ENCODE measurements at regions not wholly inside any gene's neighbourhood (a gene's known extent, or its start where the extent isn't known, plus 50 kb on each side); places are given as distances from the start of the nearest gene placed in this dataset.
A peak's percentile ranks its signal among the peaks of the same experiment; 100 is the strongest.

DNA sequence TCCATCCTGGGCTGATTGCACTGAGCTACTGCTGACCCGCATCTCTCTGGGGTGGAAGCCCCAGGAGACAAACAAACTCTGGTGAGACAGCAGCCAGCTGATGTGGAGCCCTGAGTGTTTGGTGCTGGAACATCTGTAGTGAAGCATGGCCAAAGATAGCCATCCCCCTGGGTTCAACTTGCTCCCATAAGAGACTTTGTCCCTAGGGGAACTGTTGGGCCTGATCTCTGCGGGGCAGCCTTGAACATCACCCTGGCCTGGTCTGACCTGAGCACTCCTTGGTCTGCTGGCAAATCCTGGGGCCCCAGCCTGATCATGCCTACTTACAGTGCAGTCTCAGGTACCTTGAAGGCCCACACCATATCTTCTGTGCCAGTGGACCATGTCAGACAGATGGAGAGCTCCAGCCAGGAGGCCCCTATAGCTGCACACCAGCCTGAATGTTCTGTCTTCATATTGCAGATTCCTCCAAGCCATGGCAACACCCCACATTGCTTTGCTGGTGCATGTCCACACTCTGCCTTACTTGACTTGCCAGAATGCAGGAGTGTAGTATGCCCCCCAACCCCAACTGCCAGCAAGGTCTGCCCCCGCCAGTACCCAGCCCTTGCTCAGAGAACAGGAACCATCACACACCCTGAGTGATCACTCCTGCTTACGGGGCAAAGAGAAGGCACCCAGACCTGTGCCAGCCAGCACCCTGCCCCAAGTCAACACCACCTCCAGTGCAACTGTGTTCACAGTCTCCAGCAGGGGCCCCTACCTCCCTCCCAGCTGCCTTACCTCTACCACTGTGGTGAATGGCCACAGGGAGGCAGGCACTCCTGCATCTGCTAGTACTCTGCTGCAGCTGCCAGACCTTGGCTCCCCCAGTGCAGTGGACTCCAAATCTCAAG, 690.5 kb upstream of the NR5A2 start:
- Histone ChIP-seq H3K4me3 (no peak overlapping the region), H3K9me3 (replicated peaks; ENCODE audit: control insufficient read depth, insufficient read depth, low read length) (no peaks in the 10 kb centered on the region), H3K4me1 (ENCODE audit: control insufficient read depth, insufficient read depth, low read length) (no peaks in the 10 kb centered on the region), H3K79me2 (ENCODE audit: control insufficient read depth, insufficient read depth, low read length) (no peaks in the 10 kb centered on the region), H3K4me2 (ENCODE audit: control insufficient read depth, insufficient read depth) (no peak overlapping the region), H3K27ac (ENCODE audit: control insufficient read depth, insufficient read depth) (no peak overlapping the region), H4K20me1 (ENCODE audit: control insufficient read depth, insufficient read depth) (no peaks in the 10 kb centered on the region), H3K9ac (ENCODE audit: control insufficient read depth, insufficient read depth, low read length) (no peak overlapping the region), H3K27me3 (replicated peaks in 1 of 2; ENCODE audit: control insufficient read depth in 2 of 2, insufficient read depth in 2 of 2, low read length in 1 of 2) (no peaks in the 10 kb centered on the region; a peak in 1 of 4 replicates), H2AFZ (ENCODE audit: control insufficient read depth, low read depth, low read length) (no peak overlapping the region), H3K36me3 (ENCODE audit: control insufficient read depth in 2 of 2, insufficient read depth in 2 of 2, low read length in 1 of 2) (no peaks in the 10 kb centered on the region)
- ATAC-seq (peak; percentile 84), FAIRE-seq (no peak), DNase-seq (ENCODE audit: low read depth, low spot score) (no peak)
- in situ Hi-C loops (cut with MboI), result no loop called here
- no TSS peak for BruUV-seq (replicated peaks)
- 0% methylated on average over 4 of the region's 4 CpGs for WGBS (ENCODE audit: insufficient coverage, insufficient replicate concordance, low lambda C conversion rate, missing lambda C conversion rate)
- RAD21 ChIA-PET (ENCODE audit: unreplicated experiment), result interaction anchor here (1.3 kb wide), 1 partner anchor 126 kb away, joined by 3 read pairs; no protein-coding TSS in a partner anchor
- peak; percentile 26; the same call in 1 of the 2 replicates for TF ChIP-seq SMC3 (IDR thresholded peaks at IDR 0.05; ENCODE audit: borderline replicate concordance, low read length)
- TF ChIP-seq RAD21 (IDR thresholded peaks at IDR 0.05; ENCODE audit: insufficient read depth, low read depth, low read length), result peak; percentile 38; the same call in 1 of the 2 replicates
- no peak for TF ChIP-seq SMAD5 (IDR thresholded peaks at IDR 0.05; ENCODE audit: low read depth)
- TF ChIP-seq, protein P1, sequence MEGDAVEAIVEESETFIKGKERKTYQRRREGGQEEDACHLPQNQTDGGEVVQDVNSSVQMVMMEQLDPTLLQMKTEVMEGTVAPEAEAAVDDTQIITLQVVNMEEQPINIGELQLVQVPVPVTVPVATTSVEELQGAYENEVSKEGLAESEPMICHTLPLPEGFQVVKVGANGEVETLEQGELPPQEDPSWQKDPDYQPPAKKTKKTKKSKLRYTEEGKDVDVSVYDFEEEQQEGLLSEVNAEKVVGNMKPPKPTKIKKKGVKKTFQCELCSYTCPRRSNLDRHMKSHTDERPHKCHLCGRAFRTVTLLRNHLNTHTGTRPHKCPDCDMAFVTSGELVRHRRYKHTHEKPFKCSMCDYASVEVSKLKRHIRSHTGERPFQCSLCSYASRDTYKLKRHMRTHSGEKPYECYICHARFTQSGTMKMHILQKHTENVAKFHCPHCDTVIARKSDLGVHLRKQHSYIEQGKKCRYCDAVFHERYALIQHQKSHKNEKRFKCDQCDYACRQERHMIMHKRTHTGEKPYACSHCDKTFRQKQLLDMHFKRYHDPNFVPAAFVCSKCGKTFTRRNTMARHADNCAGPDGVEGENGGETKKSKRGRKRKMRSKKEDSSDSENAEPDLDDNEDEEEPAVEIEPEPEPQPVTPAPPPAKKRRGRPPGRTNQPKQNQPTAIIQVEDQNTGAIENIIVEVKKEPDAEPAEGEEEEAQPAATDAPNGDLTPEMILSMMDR (IDR thresholded peaks at IDR 0.05 in 2 of 3, conservative IDR thresholded peaks at IDR 0.05 in 1 of 3; ENCODE audit: control insufficient read depth in 2 of 3, extremely low read depth in 1 of 3, insufficient read depth in 1 of 3, low read depth in 3 of 3, low read length in 3 of 3), result peak in 1 of 3 experiments; percentile 21; a peak in 2 of 6 replicates
- intact Hi-C loops (cut with micrococcal nuclease; ENCODE audit: unreplicated experiment), result no loop called here
- POLR2A ChIA-PET, result no interaction called here
- SMC1A ChIA-PET (ENCODE audit: uncharacterized antibody, unreplicated experiment), result interaction anchor here (1.5 to 2.2 kb wide), 3 partner anchors 17 to 126 kb away, joined by 3 to 11 read pairs (median 4); no protein-coding TSS in a partner anchor
- CTCF ChIA-PET, result interaction anchor here (1.6 kb wide), 1 partner anchor 127 kb away, joined by 6 read pairs; no protein-coding TSS in a partner anchor
